ENCODE measurements at regions not wholly inside any gene's neighbourhood (a gene's known extent, or its start where the extent isn't known, plus 50 kb on each side); places are given as distances from the start of the nearest gene placed in this dataset.

GRCh38 chr5:145443366-145443765 lies 391.8 kb downstream of the PRELID2 start:
- TF ChIP-seq POLR2A (IDR thresholded peaks at IDR 0.05; ENCODE audit: low read depth, low read length), result no peak
- TF ChIP-seq POLR2AphosphoS5 (IDR thresholded peaks at IDR 0.05; ENCODE audit: low read depth, low read length), result no peak
